ENCODE measurements at regions not wholly inside any gene's neighbourhood (a gene's known extent, or its start where the extent isn't known, plus 50 kb on each side); places are given as distances from the start of the nearest gene placed in this dataset.

DNA sequence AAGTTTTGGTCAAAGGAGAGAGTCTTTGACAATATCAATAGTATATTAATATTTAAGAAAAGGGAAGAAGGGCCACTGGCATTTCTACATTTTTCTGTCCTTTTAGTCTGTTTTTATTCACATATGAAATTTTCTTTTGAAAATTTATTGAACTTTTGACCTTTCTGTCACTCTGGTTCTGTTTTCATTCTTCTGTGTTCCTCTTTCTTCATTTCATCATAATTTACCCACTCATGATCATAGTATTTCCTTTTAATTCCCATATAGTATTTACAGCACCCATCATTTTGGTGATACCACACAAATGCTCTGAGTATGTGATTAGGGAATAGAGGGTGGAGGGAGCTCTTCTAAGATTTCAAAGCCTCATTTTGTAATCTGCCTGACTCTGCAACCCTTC, 142.8 kb downstream of the GJA1 start:
- Histone ChIP-seq H3K27ac (replicated peaks in 1 of 4) (no peak overlapping the region), H3K27me3 (no peaks in the 10 kb centered on the region), H3K9me3 (no peaks in the 10 kb centered on the region), H3K4me1 (peaks cover 8 to 19% (median 12%) of the 10 kb centered on the region in 4 donors), H3K4me3 (no peak overlapping the region), H3K36me3 (no peaks in the 10 kb centered on the region)
- intact Hi-C loops (cut with DNase I), result no loop called here
- no peak for DNase-seq (ENCODE audit: extremely low spot score)
- no peak for TF ChIP-seq EP300 (IDR thresholded peaks at IDR 0.05)

DNA sequence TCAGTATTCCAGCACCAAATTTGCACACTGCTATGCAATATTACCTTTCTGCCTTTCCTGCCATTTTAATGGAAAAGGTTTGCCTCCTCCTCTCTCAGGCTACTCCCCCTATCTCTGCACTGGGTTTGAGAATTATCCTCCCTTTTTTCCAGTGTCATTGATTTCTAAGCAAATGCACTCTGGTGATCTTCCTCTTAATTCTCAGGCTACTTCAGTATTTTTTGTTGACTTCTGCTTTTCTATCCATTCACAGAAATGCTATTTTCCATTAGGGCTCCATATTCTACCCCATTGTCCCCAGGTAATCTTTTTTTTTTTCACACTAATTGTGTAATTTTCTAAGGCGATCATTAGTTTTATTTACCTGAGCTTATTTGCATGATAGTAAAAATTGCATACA, 144.0 kb downstream of the GJA1 start:
- Histone ChIP-seq H3K4me3 (no peak overlapping the region), H3K9me3 (no peaks in the 10 kb centered on the region), H3K27me3 (no peaks in the 10 kb centered on the region), H3K4me1 (peaks cover 4 to 17% (median 13%) of the 10 kb centered on the region in 4 donors), H3K36me3 (no peaks in the 10 kb centered on the region), H3K27ac (replicated peaks in 1 of 4) (no peak overlapping the region)
- no peak for DNase-seq (ENCODE audit: extremely low spot score)
- 95% methylated on average over 1 of the region's 1 CpG for WGBS
- intact Hi-C loops (cut with DNase I), result no loop called here
- TF ChIP-seq, protein P1, sequence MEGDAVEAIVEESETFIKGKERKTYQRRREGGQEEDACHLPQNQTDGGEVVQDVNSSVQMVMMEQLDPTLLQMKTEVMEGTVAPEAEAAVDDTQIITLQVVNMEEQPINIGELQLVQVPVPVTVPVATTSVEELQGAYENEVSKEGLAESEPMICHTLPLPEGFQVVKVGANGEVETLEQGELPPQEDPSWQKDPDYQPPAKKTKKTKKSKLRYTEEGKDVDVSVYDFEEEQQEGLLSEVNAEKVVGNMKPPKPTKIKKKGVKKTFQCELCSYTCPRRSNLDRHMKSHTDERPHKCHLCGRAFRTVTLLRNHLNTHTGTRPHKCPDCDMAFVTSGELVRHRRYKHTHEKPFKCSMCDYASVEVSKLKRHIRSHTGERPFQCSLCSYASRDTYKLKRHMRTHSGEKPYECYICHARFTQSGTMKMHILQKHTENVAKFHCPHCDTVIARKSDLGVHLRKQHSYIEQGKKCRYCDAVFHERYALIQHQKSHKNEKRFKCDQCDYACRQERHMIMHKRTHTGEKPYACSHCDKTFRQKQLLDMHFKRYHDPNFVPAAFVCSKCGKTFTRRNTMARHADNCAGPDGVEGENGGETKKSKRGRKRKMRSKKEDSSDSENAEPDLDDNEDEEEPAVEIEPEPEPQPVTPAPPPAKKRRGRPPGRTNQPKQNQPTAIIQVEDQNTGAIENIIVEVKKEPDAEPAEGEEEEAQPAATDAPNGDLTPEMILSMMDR (IDR thresholded peaks at IDR 0.05), result no peak
- TF ChIP-seq POLR2AphosphoS5 (IDR thresholded peaks at IDR 0.05) (no peak), EP300 (IDR thresholded peaks at IDR 0.05) (no peak), POLR2A (IDR thresholded peaks at IDR 0.05; ENCODE audit: low read depth) (no peak)

DNA sequence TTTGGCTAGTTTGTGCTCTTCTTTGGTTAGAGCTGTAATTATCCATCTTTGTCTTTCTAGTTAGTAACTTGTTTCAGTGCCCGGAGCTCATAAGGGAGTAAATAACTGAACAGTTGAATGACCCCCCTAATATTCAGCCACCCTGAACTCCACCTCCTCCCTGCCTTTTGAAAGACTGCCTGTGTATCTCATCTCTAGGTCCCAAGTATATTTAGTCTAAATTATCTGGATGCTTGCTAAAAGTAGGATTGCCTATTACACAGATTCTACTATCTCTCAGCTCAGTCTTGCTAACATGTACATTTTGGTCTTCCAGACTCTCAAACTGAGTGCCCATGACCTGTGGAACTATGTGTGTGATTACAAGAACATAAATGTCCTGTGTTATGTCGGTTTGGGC, 145.9 kb downstream of the GJA1 start:
- no peaks in the 10 kb centered on the region for H3K36me3 ChIP-seq
- no peak for TF ChIP-seq POLR2A (IDR thresholded peaks at IDR 0.05; ENCODE audit: low read depth)
- no peak for TF ChIP-seq POLR2AphosphoS5 (IDR thresholded peaks at IDR 0.05)
- TF ChIP-seq EP300 (IDR thresholded peaks at IDR 0.05), result no peak
- TF ChIP-seq, protein P1 (IDR thresholded peaks at IDR 0.05), result no peak
- no peak for DNase-seq (ENCODE audit: extremely low spot score)
- H3K27me3 ChIP-seq, result no peaks in the 10 kb centered on the region
- no peaks in the 10 kb centered on the region for H3K9me3 ChIP-seq
- no peak overlapping the region for H3K4me3 ChIP-seq
- peak overlapping the region in 2 of 4 donors; percentile 4 to 9 for H3K27ac ChIP-seq (replicated peaks in 1 of 4)
- 75% methylated on average over 2 of the region's 2 CpGs for WGBS
- H3K4me1 ChIP-seq, result peaks cover 16 to 28% (median 22%) of the 10 kb centered on the region in 4 donors
- intact Hi-C loops (cut with DNase I), result no loop called here

DNA sequence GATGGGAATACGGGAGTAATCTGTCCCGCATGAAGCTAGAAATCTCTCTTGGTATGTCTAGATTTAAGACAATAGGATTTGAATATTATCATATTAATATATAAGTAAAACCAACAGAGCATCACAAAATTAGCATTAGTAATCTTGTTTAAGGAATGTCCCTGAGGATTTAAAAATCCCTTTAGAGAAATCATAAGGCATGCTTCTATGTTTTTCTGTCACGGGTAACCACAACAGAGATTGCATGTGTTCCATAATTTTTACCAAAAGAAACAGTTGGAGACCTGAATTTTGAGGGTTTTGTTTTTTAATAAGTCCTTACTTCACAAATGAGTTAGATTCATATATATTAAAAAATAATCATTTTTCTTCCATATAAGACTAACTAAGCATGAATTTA, 146.8 kb downstream of the GJA1 start:
- Histone ChIP-seq H3K4me1 (peaks cover 16 to 37% (median 31%) of the 10 kb centered on the region in 4 donors), H3K4me3 (no peak overlapping the region), H3K27me3 (no peaks in the 10 kb centered on the region), H3K27ac (replicated peaks in 1 of 4) (no peak overlapping the region), H3K36me3 (no peaks in the 10 kb centered on the region), H3K9me3 (no peaks in the 10 kb centered on the region)
- TF ChIP-seq POLR2A (IDR thresholded peaks at IDR 0.05; ENCODE audit: low read depth) (no peak), POLR2AphosphoS5 (IDR thresholded peaks at IDR 0.05) (no peak), EP300 (IDR thresholded peaks at IDR 0.05) (no peak)
- TF ChIP-seq, protein P1 (IDR thresholded peaks at IDR 0.05), result no peak
- no peak for DNase-seq (ENCODE audit: extremely low spot score)
- WGBS, result 94% methylated on average over 3 of the region's 3 CpGs
- intact Hi-C loops (cut with DNase I), result no loop called here

DNA sequence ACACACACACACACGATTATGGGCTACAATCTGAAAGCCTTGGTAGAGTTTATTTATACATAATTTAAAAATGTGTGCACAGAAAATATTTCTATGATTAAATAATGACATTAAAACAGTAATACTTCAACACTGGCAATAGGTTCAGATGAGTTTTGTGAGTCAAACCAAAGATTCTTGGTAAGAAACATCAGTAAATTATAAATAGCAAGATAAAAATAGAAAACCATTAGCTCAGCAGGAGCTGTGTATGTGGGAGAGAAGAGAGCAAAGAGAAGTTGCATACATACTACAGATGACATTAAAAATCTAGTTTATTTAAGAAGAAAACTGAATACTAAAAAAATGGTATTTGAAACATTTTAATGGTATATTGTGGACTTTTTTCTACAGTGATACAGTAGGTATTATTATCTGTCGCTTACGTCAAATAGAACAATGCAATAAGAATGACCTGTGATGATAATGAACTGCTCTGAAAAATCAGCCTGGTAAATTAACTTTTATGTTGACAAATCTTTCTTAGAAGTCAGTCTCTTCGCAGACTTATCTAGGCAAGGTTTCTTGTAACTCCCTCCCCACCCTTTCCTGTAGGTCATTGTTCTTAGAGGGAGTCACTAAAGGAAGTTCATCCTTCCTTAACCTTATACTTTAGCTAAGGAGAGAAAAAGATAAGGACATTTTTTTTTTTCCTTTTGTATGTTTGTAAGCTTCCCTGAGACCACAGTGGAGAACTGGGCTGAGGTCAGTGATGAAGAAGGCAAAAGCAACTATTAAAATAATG, 149.3 kb downstream of the GJA1 start:
- no peaks in the 10 kb centered on the region for H3K36me3 ChIP-seq
- peaks cover 16 to 51% (median 44%) of the 10 kb centered on the region in 4 donors for H3K4me1 ChIP-seq
- no peaks in the 10 kb centered on the region for H3K27me3 ChIP-seq
- TF ChIP-seq POLR2AphosphoS5 (IDR thresholded peaks at IDR 0.05) (no peak), POLR2A (IDR thresholded peaks at IDR 0.05; ENCODE audit: low read depth) (no peak), EP300 (IDR thresholded peaks at IDR 0.05) (no peak)
- TF ChIP-seq, protein P1 (IDR thresholded peaks at IDR 0.05), result no peak
- peak overlapping the region; percentile 61 to 74 (median 66) for H3K27ac ChIP-seq (replicated peaks in 1 of 4)
- intact Hi-C loops (cut with DNase I), result no loop called here
- no peaks in the 10 kb centered on the region for H3K9me3 ChIP-seq
- no peak for DNase-seq (ENCODE audit: extremely low spot score)
- 54% methylated on average over 4 of the region's 4 CpGs for WGBS
- H3K4me3 ChIP-seq, result no peak overlapping the region
